Fibroblast of pulmonary artery (primary cell): ENCODE measurements at regions not wholly inside any gene's neighbourhood (a gene's known extent, or its start where the extent isn't known, plus 50 kb on each side); places are given as distances from the start of the nearest gene placed in this dataset.
"Not testable (repeated sequence)": the region's sequence is repeated elsewhere in the genome, so short reads cannot be mapped to it uniquely, and the experiment has no call there.

Source experiments
- DNase-seq: peaks from one replicate; pipeline ENCODE4 v3.0.0-alpha.2; 2010; ENCODE audit warnings: low read depth
- H3K4me3 ChIP-seq: replicated peaks from 2 replicates; pipeline ENCODE4 v1.5.1; 2011; ENCODE audit warnings: low read depth, mild to moderate bottlenecking, control low read depth, low read length, moderate library complexity
- TF ChIP-seq, protein P1 (sequence below): IDR thresholded peaks from 2 replicates; pipeline ENCODE4 v1.5.1; 2011; ENCODE audit warnings: mild to moderate bottlenecking, control low read depth, low read length, inconsistent platforms; ENCODE audit errors: missing control alignments

DNA sequence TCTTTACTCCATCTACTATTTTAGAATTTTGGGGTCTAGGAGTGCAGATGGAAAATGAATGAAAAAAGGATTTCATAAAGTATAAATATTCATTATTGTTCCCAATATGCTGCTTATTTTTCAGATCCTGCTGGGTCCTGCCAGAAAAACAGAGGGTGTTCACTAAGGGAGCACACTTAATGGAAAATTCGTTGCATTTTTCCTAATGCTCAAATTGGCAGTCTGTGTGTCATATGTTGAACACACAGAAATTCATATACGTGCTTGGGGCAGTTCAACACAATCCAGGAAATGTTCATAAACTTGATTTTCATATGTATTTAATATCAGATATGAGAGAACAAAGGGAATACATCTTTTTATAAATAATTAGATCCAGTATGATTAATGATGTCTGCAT lies 1019.4 kb downstream of the EPHA7 start:
- DNase-seq, result no peak
- TF ChIP-seq, protein P1, sequence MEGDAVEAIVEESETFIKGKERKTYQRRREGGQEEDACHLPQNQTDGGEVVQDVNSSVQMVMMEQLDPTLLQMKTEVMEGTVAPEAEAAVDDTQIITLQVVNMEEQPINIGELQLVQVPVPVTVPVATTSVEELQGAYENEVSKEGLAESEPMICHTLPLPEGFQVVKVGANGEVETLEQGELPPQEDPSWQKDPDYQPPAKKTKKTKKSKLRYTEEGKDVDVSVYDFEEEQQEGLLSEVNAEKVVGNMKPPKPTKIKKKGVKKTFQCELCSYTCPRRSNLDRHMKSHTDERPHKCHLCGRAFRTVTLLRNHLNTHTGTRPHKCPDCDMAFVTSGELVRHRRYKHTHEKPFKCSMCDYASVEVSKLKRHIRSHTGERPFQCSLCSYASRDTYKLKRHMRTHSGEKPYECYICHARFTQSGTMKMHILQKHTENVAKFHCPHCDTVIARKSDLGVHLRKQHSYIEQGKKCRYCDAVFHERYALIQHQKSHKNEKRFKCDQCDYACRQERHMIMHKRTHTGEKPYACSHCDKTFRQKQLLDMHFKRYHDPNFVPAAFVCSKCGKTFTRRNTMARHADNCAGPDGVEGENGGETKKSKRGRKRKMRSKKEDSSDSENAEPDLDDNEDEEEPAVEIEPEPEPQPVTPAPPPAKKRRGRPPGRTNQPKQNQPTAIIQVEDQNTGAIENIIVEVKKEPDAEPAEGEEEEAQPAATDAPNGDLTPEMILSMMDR, result no peak
- no peak overlapping the region for H3K4me3 ChIP-seq

DNA sequence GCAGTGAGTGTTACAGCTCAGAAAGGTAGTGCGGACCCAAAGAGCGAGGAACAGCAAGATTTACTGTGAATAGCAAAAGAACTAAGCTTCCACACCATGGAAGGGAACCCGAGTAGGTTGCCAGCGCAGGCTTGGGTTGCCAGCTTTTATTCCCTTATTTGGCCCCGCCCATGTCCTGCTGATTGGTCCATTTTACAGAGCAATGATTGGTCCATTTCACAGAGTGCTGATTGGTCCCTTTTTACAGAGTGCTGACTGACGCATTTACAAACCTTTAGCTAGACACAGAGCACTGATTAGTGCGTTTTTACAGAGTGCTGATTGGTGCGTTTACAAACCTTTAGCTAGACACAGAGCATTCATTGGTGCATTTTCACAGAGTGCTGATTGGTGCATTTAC lies 1030.7 kb downstream of the EPHA7 start:
- H3K4me3 ChIP-seq, result not testable (repeated sequence)

DNA sequence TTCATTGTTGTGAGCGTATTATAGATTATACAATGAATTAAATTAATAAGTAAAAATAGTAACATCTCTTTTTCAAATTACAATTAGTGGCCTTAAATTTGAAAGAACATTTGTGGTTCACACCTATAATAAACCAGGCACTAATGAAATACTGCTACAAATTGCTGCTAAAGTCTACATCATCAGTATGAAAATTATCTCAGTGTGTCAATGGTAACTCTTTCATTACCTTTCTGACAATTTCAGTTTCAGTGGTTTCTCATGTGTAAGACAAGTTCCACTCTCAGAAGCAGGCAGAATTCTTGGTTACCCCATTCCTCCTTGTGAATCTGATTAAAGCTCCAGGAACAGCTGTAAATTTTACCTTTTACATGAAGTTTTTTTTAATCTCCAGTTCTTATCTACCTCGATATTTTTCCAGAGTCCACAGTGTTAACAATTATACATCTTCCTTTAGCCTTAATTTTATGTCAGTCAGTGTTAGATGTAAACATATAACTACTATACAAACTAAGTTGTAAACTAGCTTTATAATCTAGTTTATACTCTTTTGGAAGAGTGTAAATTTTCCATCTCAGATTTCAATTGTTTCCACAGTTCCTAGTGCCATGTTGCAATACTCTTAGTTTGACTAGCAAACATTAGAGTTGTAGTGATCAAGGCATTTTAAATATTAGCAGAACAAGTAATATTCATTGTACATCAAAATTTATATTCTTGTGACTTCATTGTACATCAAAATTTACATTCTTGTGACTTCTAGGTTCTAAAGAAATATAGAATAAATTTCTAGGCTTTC lies 1038.4 kb downstream of the EPHA7 start:
- TF ChIP-seq, protein P1, result no peak
- no peak overlapping the region for H3K4me3 ChIP-seq
- DNase-seq, result no peak

More for the DNA sequence above, 1030.7 kb downstream of the EPHA7 start:
- not testable (repeated sequence) for DNase-seq

- TF ChIP-seq, protein P1, result no peak
- H3K4me3 ChIP-seq, result no peak overlapping the region
- DNase-seq, result no peak
Observed at GRCh38 chr6:92377137-92377536, 1042.2 kb downstream of the EPHA7 start.

DNA sequence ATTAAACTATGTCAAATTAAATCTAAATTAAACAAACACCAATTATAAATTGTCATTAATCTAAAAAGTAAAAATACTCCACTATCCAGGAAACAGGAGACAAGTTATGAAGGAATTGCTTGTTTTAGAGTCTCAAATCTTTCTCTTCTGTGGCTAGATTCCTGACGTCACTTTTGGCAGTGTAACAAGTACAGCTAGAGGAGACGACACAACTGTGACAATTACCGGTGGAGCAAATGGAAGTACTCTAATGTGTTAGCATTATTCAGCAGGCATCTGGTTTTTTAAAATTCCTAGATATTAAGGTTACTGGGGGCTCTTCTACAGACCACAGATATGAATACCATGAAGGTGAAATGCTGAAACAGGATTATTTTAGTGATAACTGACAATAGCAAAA lies 1042.7 kb downstream of the EPHA7 start:
- no peak overlapping the region for H3K4me3 ChIP-seq
- TF ChIP-seq, protein P1, result no peak
- no peak for DNase-seq

DNA sequence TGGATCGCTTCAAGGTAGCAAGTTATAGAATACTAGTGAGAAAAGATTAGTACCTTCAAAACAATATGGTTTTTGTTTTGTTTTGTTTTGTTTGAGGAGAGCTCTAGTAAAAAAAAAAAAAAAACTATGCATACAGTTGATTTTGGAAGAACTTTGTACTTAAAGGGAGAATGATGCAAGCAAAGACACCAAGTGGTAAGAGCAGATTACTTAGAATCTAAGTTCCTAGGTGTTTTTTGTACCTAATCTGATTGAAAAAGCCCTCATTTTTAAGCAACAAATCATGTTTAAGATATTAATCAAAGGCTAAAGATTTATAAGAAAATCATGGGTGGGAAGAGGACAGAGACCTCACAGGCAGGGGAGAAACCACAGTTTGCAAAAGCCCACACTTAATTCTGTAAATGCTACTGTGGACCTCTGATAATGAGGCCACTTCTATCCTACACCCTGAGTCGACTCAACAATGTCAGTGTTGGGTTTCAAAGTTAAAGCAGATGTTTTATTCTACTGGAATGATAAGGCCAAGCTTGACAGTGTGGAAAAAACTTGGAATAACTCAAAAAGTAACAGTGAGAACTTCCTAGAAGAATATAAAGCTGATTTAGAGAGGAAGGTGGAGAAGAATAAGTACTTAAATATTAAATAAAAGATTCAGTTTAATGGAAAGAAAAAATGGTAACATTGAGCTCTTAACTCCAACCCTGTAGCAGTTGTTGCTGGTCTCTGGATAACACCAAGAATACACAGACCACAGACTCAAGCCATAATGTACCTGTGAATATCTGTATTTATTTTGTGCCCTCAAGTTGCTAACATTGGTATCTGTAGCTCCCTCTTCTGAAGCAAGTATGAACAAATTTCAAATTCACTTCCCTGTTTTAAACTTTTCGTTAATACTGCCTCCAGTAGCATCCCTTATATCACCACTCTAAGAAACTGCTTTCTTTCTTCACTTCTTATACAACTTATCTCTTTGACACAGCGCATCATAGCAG lies 1047.8 kb downstream of the EPHA7 start:
- TF ChIP-seq, protein P1, result no peak
- no peak for DNase-seq
- H3K4me3 ChIP-seq, result no peak overlapping the region

- H3K4me3 ChIP-seq, result no peak overlapping the region
- DNase-seq, result no peak
- TF ChIP-seq, protein P1, result no peak
Observed at GRCh38 chr6:92369309-92369708, 1050.0 kb downstream of the EPHA7 start.
